Right atrium auricular region (tissue), 2 donors: ENCODE measurements at regions not wholly inside any gene's neighbourhood (a gene's known extent, or its start where the extent isn't known, plus 50 kb on each side); places are given as distances from the start of the nearest gene placed in this dataset.

ENCODE experiments used
- DNase-seq: peaks from one replicate; pipeline ENCODE4 v3.0.0-alpha.2; 2019; ENCODE audit warnings: low spot score
- H3K27ac ChIP-seq, 2 donors: fragments of 200-600 bp; sonication (generic); 1 replicate in 1 of 2; 2 replicates in 1 of 2; pipeline ENCODE4 v1.5.1; 2016 to 2019
- H3K27me3 ChIP-seq, 2 donors: fragments of 200-600 bp; sonication (generic); one replicate each; pipeline versions ENCODE4 v1.5.1 to v1.6.0; 2017 to 2019
- H3K36me3 ChIP-seq: fragments of 200-600 bp; sonication (generic); one replicate; pipeline ENCODE4 v1.5.1; 2016
- H3K4me1 ChIP-seq, 2 donors: fragments of 200-600 bp; sonication (generic); one replicate each; pipeline versions ENCODE4 v1.5.1 to v1.6.0; 2017 to 2019
- H3K4me3 ChIP-seq, 2 donors: fragments of 200-600 bp; sonication (generic); 1 replicate in 1 of 2; 2 replicates in 1 of 2; pipeline ENCODE4 v1.5.1; 2017 to 2019; ENCODE audit warnings: mild to moderate bottlenecking in 1 of 2, moderate library complexity in 1 of 2
- H3K9me3 ChIP-seq, 2 donors: fragments of 200-600 bp; sonication (generic); one replicate each; pipeline ENCODE4 v1.5.1; 2019
- TF ChIP-seq, protein P1 (sequence below), 2 donors: fragments of 200-600 bp; sonication (generic); IDR thresholded peaks; one replicate each; pipeline ENCODE4 v1.5.1; 2019; ENCODE audit warnings: antibody characterized with exemption in 2 of 2

DNA sequence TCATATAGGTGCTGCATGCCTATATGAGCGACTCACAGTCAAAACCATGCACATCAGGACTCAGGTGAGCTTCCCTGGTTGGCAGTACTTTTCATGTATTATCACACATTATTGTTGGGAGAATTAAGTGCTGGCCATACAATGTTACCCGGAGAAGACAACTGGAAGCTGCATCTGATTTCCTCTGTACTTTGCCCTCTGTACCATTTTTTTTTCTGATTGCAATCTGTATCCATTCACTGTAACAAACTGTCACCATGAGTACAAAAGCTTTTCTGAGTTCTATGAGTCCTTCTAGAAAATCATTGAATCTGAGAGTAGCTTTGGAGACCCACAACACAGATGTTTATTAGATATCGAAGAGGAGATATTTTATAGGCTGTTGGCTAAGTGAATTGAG, 651.0 kb downstream of the NR2F1-AS1 start:
- TF ChIP-seq, protein P1, sequence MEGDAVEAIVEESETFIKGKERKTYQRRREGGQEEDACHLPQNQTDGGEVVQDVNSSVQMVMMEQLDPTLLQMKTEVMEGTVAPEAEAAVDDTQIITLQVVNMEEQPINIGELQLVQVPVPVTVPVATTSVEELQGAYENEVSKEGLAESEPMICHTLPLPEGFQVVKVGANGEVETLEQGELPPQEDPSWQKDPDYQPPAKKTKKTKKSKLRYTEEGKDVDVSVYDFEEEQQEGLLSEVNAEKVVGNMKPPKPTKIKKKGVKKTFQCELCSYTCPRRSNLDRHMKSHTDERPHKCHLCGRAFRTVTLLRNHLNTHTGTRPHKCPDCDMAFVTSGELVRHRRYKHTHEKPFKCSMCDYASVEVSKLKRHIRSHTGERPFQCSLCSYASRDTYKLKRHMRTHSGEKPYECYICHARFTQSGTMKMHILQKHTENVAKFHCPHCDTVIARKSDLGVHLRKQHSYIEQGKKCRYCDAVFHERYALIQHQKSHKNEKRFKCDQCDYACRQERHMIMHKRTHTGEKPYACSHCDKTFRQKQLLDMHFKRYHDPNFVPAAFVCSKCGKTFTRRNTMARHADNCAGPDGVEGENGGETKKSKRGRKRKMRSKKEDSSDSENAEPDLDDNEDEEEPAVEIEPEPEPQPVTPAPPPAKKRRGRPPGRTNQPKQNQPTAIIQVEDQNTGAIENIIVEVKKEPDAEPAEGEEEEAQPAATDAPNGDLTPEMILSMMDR (IDR thresholded peaks at IDR 0.05) = no peak

DNA sequence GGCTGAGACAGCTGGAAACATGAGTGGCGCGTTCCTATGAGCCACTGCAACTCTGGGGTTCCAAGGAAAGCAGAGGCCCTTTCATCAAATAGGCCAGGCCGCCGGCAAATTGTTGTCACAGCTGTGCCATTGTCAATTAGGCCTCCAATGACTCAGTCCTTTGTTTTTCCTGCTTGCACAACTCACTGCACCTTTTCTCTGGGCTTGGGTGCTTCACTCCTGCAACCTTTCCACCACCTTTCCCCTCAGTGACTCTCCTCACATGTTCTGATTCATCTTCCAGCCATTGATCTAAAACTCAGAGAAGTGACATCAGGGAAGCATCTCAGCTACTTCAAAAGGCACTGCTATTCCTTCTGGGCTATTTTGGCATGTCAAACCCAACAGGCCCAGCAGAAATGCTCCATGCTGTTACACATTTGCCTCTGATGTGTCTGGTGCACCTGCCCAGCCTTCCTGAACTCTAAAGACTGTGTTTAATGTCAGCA, 653.7 kb downstream of the NR2F1-AS1 start:
- H3K36me3 ChIP-seq = no peaks in the 10 kb centered on the region
- no peak for DNase-seq
- H3K27ac ChIP-seq = no peak overlapping the region
- TF ChIP-seq, protein P1 (IDR thresholded peaks at IDR 0.05) = no peak
- H3K9me3 ChIP-seq = no peaks in the 10 kb centered on the region
- no peak overlapping the region for H3K4me3 ChIP-seq
- H3K4me1 ChIP-seq = no peaks in the 10 kb centered on the region
- no peaks in the 10 kb centered on the region for H3K27me3 ChIP-seq

More for the DNA sequence above, 651.0 kb downstream of the NR2F1-AS1 start:
- Histone ChIP-seq H3K4me1 (no peaks in the 10 kb centered on the region), H3K36me3 (no peaks in the 10 kb centered on the region), H3K27ac (no peak overlapping the region), H3K4me3 (no peak overlapping the region), H3K27me3 (no peaks in the 10 kb centered on the region), H3K9me3 (no peaks in the 10 kb centered on the region)
- DNase-seq = no peak

DNA sequence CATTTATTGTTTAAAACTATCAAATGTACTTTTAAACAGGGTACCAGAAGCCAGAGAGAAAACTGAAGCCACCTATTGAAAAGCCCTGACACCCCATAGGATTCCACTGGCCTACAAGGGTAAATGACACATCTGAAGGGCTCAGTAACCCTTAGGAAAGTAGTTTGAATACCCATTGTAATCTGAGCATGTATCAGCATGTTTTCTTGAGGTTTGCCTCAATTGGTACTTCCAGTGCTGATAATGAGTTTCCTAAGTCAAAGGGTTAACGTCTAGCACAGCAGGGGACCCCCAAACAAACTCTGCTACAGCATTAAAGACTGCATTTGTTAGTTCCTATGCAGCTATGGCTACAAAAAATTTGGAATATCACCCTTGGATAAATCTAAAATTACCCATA, 657.1 kb downstream of the NR2F1-AS1 start:
- no peak overlapping the region for H3K27ac ChIP-seq
- H3K4me3 ChIP-seq = no peak overlapping the region
- no peaks in the 10 kb centered on the region for H3K4me1 ChIP-seq
- H3K36me3 ChIP-seq = no peaks in the 10 kb centered on the region
- TF ChIP-seq, protein P1 (IDR thresholded peaks at IDR 0.05) = no peak
- no peaks in the 10 kb centered on the region for H3K27me3 ChIP-seq
- H3K9me3 ChIP-seq = no peaks in the 10 kb centered on the region
- DNase-seq = no peak

DNA sequence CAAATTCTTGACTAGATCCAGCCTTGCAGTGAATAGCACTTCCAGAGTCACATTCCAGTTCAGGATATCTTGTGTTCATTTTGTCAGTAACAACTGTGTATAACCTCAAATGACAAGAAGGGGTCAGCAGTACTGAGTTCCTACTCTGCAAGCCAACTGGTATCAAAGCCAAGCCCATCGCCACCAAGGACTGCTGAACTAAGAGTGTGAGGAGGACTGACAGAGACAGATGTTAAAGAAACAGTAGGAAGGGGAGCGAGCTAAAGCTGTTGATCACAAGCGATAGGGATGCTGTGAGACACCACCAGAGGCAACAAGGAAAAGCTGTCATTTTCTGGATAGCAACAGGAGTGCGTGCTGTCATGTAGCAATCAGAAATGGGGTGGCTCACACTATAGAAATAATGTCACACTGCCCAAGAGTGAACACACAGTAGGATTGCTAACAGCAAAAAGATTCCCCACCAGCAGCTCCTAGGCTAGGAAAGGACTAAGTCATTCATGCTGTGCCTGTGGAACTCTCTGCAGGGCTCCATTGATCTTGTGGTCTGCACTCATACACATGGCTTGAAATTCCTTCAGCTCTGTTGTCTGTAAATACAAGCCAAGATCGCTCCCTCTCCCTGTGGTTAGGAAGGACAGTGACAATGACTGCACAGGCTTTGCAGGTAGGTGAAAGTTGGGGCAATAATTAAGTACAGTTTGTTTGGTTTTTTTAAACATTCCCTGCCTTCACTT, 658.6 kb downstream of the NR2F1-AS1 start:
- Histone ChIP-seq H3K4me1 (no peaks in the 10 kb centered on the region), H3K9me3 (no peaks in the 10 kb centered on the region), H3K27me3 (no peaks in the 10 kb centered on the region), H3K27ac (no peak overlapping the region), H3K36me3 (no peaks in the 10 kb centered on the region), H3K4me3 (no peak overlapping the region)
- no peak for DNase-seq
- TF ChIP-seq, protein P1 (IDR thresholded peaks at IDR 0.05) = no peak

DNA sequence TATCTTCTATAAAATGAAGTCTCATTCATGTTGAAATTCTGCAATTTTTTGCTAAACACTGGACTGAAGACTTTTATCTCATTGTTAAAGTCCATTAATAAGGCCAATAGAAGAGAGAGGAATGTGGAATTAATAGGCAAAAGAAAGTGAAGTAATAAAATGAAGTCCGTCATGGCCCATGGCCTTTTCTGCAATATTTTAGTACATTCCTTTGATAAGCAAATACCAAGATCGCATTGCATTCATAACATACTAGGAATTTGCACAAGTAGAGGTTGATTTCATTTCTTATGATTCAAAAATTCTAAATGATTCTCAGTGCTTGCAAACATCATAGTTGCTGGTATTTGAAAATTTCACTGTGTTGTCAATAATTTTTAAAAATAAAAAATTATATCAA, 664.0 kb downstream of the NR2F1-AS1 start:
- no peak for DNase-seq
- no peaks in the 10 kb centered on the region for H3K27me3 ChIP-seq
- no peaks in the 10 kb centered on the region for H3K9me3 ChIP-seq
- no peak overlapping the region for H3K27ac ChIP-seq
- no peak overlapping the region for H3K4me3 ChIP-seq
- TF ChIP-seq, protein P1 (IDR thresholded peaks at IDR 0.05) = no peak
- no peaks in the 10 kb centered on the region for H3K36me3 ChIP-seq
- no peaks in the 10 kb centered on the region for H3K4me1 ChIP-seq

DNA sequence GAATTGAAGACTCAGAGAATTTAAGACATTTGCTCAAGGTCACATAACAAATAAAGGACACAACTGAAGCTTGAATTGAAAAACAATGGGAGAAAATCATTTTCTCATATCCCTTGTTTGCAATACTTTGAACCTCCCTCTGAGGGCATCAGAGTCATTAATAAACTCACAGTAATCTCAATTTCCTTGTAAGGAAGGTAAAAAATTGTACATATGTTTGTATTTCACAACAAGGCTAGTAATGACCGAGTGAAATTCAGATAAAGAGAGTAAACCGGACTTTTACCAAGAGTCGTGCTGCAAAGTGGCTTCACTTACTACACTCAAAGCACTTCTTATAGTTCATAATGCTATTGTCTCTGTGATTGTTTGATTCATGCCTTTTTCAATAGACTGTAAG, 665.0 kb downstream of the NR2F1-AS1 start:
- DNase-seq = no peak
- TF ChIP-seq, protein P1 (IDR thresholded peaks at IDR 0.05) = peak in 1 of 2 donors; percentile 32
- no peaks in the 10 kb centered on the region for H3K36me3 ChIP-seq
- H3K27me3 ChIP-seq = no peaks in the 10 kb centered on the region
- H3K9me3 ChIP-seq = no peaks in the 10 kb centered on the region
- no peak overlapping the region for H3K4me3 ChIP-seq
- no peaks in the 10 kb centered on the region for H3K4me1 ChIP-seq
- no peak overlapping the region for H3K27ac ChIP-seq
